Activated T-cell treated with anti-CD3 and anti-CD28 coated beads, Interleukin-2, amount 50 U/mL, for 72 hours (primary cell): ENCODE measurements at regions not wholly inside any gene's neighbourhood (a gene's known extent, or its start where the extent isn't known, plus 50 kb on each side); places are given as distances from the start of the nearest gene placed in this dataset.
"Not testable (repeated sequence)": the region's sequence is repeated elsewhere in the genome, so short reads cannot be mapped to it uniquely, and the experiment has no call there.

Experiments
- ATAC-seq, 2 donors: fragments of 150-1000 bp; cut with Tn5 transposase; replicated peaks in 1 of 2; 2 replicates each; pipeline ENCODE4 v1.10.0; 2021; ENCODE audit warnings: moderate library complexity in 2 of 2, mild to moderate bottlenecking in 1 of 2
- DNase-seq, 2 donors: peaks; one replicate each; pipeline ENCODE4 v3.0.0; 2021 to 2022; ENCODE audit warnings: mixed read lengths in 1 of 2
- H3K27ac Mint-ChIP-seq: one replicate; pipeline ENCODE4 v1.8.0; 2022; ENCODE audit warnings: mild to moderate bottlenecking, moderate library complexity, mixed read lengths
- H3K27me3 Mint-ChIP-seq: one replicate; pipeline ENCODE4 v1.8.0; 2022; ENCODE audit warnings: low read depth, mixed read lengths
- H3K36me3 Mint-ChIP-seq, 2 donors: one replicate each; pipeline ENCODE4 v1.8.0; 2022; ENCODE audit warnings: mixed read lengths in 2 of 2, mild to moderate bottlenecking in 1 of 2; ENCODE audit not compliant: insufficient read depth in 2 of 2
- H3K4me1 Mint-ChIP-seq: one replicate; pipeline ENCODE4 v1.8.0; 2022; ENCODE audit warnings: low read depth, mixed read lengths
- H3K4me3 Mint-ChIP-seq, 2 donors: one replicate each; pipeline ENCODE4 v1.8.0; 2022; ENCODE audit warnings: mild to moderate bottlenecking in 2 of 2, mixed read lengths in 2 of 2, moderate library complexity in 2 of 2
- H3K9me3 Mint-ChIP-seq, 2 donors: one replicate each; pipeline ENCODE4 v1.8.0; 2022; ENCODE audit warnings: mixed read lengths in 2 of 2

DNA sequence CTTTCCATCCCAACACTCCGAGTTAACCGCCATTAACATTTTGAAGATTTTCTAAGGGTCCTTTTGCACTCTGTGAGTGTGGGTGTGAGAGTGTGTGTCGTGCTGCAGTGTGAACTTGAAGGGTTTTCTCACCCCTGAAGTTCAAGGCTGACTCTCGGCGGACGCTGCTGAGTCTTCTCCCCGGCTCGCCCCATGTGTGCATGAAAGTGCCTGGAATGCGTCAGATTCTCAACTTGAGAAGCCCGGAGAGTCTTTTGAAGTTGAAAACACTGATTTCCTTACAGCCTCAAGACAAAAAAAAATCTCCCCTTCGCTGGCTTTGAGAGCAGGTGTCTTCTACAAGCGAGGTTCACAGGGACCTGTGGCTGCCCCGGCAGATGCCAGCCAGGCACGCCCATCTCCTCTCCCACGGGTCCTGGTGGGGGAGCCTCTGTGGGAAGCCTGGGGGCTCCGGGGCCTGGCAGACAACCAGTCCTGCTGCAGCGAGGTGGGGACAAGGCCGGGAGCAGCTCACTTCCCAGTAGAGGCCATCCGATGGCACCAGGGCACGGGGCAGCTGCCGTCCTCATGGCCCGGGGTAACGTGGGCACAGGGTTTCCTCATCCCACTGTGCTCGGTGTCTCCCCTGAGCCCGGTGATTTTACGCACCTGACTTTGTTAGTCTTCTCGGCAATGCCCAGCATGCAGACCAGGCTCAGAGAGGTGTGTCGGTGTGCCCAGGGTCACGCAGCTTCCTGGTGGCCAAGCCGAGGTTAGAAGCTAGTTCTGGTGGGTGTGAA, 128.4 kb downstream of the IGLL1 start:
- H3K27me3 Mint-ChIP-seq = peaks cover 16% of the 10 kb centered on the region
- peak; percentile 39 to 41 for ATAC-seq
- not testable (repeated sequence) for DNase-seq, H3K4me1 Mint-ChIP-seq, H3K36me3 Mint-ChIP-seq, H3K9me3 Mint-ChIP-seq, H3K4me3 Mint-ChIP-seq, H3K27ac Mint-ChIP-seq

DNA sequence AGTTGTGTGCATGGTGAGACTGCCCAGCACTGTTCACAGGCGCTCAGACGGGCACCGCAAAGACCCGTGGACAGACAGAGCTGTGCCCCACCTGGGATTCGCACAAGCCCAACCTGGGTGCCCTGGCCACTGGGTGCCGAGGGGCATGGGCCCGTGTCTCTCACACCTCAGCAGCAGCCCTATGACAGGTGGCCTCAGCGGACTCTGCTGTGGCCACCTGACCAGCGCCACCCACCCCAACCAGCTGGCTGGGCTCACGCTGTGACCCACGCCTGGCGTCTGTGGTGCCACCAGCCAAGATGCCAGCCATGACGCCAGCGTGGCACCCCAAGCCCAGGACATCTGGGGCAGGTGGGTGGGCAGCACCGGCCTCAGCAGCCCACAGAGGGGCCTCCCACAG, 129.3 kb downstream of the IGLL1 start:
- H3K9me3 Mint-ChIP-seq, H3K27me3 Mint-ChIP-seq, H3K4me1 Mint-ChIP-seq, H3K27ac Mint-ChIP-seq, H3K36me3 Mint-ChIP-seq, DNase-seq, H3K4me3 Mint-ChIP-seq, ATAC-seq: not testable (repeated sequence)

DNA sequence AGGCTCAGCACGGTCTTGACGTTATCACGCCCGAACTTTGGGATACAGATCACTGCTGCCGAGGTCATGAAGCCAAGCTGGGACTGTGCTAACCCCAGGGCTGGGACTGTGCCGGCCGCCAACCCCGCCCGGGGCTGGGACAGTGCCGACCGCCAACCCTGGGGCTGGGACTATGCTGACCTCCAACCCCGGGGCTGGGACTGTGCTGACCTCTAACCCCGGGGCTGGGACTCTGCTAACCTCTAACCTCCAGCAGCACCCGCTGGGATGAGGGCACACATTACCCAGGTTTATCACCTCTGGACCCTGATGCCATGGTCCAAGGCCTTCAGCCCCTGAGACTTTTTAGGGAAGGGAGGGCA, 129.7 kb downstream of the IGLL1 start:
- no peak overlapping the region for H3K4me3 Mint-ChIP-seq
- H3K4me1 Mint-ChIP-seq = no peaks in the 10 kb centered on the region

DNA sequence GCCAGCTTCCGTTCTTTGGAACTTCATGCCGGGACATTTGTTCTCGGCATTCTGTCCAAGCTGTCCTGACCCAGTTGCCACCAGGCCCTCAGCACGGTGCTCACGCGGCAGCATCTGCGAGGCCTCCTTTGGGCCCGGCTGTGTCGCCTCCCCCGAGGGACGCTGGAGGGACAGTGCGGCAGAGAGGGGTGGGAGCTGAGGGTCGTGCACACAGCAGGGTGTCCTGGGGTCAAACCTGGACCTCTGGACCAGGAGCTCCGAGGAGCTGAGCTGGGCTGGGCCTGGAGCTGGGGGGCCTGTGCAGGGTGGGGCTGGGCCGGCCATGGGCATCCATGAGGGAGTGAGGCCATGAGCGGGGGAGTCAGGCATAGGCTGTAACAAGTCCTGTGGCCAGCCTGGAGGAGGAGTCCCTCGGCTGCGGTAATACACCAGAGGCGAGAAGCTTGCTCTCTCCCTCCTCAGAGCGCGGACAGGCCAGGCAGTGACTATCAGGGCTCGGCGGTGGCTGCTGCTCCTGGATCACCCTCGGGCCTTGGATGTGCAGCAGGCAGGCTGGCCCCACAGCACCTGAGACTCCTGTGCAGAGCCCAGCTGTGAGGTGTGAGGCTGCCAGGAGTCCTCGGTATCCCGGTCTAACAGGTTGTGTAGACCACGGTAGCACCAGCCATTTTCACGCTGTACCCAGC, 130.2 kb downstream of the IGLL1 start:
- DNase-seq, H3K4me1 Mint-ChIP-seq, H3K27me3 Mint-ChIP-seq, H3K9me3 Mint-ChIP-seq, H3K36me3 Mint-ChIP-seq, ATAC-seq, H3K4me3 Mint-ChIP-seq, H3K27ac Mint-ChIP-seq: not testable (repeated sequence)

More for the DNA sequence above, 129.7 kb downstream of the IGLL1 start:
- peaks cover 6 to 8% of the 10 kb centered on the region in 2 donors for H3K9me3 Mint-ChIP-seq
- no peak overlapping the region for H3K27ac Mint-ChIP-seq
- H3K27me3 Mint-ChIP-seq = peaks cover 7% of the 10 kb centered on the region
- peaks cover 6 to 9% of the 10 kb centered on the region in 2 donors for H3K36me3 Mint-ChIP-seq
- no peak for ATAC-seq
- DNase-seq = no peak

DNA sequence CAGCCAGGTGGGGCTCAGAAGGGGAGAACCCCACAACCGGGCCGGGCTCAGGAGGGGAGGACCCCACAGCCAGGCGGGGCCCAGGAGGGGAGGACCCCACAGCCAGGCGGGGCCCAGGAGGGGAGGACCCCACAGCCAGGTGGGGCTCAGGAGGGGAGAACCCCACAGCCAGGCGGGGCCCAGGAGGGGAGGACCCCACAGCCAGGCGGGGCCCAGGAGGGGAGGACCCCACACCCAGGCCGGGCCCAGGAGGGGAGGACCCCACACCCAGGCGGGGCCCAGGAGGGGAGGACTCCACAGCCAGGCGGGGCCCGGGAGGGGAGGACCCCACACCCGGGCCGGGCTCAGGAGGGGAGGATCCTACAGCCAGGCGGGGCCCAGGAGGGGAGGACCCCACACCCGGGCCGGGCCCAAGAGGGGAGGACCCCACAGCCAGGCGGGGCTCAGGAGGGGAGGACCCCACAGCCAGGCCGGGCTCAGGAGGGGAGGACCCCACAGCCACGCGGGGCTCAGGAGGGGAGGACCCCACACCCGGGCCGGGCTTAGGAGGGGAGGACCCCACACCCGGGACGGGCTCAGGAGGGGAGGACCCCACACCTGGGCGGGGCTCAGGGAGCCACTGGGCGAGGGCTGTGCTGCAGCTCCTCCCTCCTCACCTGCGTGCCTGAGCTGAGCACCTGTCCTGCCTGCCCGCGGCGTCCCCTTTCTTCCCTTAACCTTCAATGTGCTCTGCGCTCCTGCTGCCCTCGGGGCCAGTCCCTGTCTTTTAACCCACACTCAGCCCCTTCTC, 131.4 kb downstream of the IGLL1 start:
- H3K27me3 Mint-ChIP-seq, H3K9me3 Mint-ChIP-seq, H3K27ac Mint-ChIP-seq, H3K36me3 Mint-ChIP-seq, DNase-seq, ATAC-seq, H3K4me1 Mint-ChIP-seq, H3K4me3 Mint-ChIP-seq: not testable (repeated sequence)

DNA sequence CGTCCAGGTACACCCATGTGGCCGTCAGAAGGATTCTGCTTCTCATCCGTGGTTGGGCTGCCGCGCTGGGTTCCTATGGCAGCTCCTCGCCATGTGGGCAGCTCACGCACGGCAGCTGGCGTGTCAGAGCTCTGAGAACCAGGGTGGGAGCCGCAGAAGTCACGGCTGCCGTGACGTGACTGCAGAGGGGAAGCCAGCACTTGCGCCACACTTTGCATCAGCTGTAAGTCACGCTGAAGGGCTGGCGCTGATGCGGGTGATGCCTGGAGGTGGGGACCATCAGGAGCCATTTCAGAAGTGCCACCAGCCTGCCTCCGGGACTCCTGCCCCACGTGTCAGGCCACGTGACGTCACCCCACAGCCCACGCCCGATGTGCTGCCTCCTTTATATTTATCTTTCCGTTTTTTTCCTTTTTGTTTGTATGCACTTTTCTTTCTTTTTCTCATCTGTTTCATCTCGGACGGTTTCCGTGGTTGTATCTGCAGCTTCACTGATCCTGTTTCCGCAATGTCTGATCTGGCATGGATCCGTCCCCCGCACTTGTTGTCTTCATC, 133.2 kb downstream of the IGLL1 start:
- no peak overlapping the region for H3K27ac Mint-ChIP-seq
- no peaks in the 10 kb centered on the region for H3K4me1 Mint-ChIP-seq
- ATAC-seq = no peak
- peaks cover 6 to 9% of the 10 kb centered on the region in 2 donors for H3K36me3 Mint-ChIP-seq
- H3K4me3 Mint-ChIP-seq = no peak overlapping the region
- no peak for DNase-seq
- peaks cover 4% of the 10 kb centered on the region for H3K27me3 Mint-ChIP-seq
- H3K9me3 Mint-ChIP-seq = peaks cover 6 to 8% of the 10 kb centered on the region in 2 donors

DNA sequence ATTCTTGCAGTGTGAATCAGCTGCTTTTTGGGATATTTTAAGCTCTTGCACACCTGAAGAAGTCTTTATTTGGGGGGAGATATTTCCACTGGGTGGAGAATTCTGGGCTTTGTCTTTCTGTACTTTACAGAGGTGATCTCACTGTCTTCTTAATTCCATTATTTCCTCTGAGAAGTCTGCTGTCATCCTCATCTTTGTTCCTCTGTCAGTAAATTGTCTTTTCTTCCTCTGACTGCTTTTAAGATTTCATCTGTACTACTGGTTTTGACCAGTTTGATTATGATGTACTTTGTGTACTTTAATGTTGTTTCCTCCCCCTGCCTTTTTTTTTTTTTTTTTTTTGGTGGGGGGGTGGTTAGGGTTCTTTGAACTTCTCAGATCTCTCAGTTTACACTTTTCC, 133.9 kb downstream of the IGLL1 start:
- not testable (repeated sequence) for H3K9me3 Mint-ChIP-seq, DNase-seq, H3K4me3 Mint-ChIP-seq, H3K36me3 Mint-ChIP-seq, H3K27ac Mint-ChIP-seq, ATAC-seq, H3K4me1 Mint-ChIP-seq, H3K27me3 Mint-ChIP-seq

DNA sequence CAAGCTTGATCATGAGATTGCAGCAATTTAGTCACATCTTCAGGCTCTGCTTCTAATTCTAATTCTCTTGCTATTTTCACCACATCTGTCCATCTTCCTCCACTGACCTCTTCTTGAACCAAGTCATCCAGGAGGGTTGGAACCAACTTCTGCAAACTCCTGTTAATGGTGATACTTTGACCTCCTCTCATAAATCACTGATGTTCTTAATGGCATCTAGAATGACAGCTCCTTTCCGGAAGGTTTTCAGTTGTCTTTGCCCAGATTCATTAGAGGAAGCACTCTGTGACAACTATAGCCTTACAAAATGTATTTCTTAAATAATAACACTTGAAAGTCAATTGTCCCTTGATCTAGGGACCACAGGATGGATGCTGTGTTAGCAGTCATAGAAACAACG, 136.2 kb downstream of the IGLL1 start:
- H3K27ac Mint-ChIP-seq, H3K27me3 Mint-ChIP-seq, DNase-seq, ATAC-seq, H3K9me3 Mint-ChIP-seq, H3K4me1 Mint-ChIP-seq, H3K4me3 Mint-ChIP-seq, H3K36me3 Mint-ChIP-seq: not testable (repeated sequence)

DNA sequence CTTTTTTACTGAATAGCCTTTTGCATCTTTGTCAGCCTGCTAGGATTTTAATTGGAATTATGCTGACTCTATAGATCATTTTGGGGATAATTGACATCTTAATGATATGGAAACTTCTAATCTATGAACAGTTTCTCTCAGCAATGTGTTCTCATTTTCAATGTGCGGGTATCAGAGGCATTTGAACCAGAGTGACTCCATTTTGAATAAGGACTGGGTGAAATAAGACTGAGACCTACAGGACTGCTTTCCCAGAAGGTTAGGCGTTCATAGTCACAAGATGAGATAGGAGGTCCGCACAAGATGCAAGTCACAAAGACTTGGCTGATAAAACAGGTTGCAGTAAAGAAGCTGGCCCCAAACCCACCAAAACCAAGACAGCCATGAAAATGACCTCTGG, 140.5 kb downstream of the IGLL1 start:
- H3K4me1 Mint-ChIP-seq, ATAC-seq, H3K9me3 Mint-ChIP-seq, H3K36me3 Mint-ChIP-seq, H3K27me3 Mint-ChIP-seq, DNase-seq, H3K4me3 Mint-ChIP-seq, H3K27ac Mint-ChIP-seq: not testable (repeated sequence)

DNA sequence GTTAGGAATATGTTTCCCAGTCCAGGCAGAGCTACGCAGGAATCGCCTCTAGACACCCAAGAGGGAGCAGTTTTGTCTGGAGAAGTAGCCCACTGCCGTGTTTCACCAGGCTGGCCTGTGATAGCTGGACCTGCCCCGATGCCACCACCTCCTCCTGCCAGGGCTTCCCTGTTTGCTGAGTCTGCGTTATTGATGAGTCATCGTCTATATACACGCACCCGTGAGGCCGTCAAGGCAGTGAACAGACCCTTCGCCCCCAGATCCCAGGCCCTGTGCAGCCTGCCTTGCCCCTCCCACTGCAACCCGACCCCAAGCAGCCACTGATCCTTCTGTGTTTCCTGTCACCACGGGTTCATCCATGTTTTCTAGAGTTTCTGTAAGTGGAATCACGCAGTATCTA, 141.9 kb downstream of the IGLL1 start:
- Mint-ChIP-seq H3K27ac (no peak overlapping the region), H3K4me1 (no peaks in the 10 kb centered on the region), H3K27me3 (peaks cover 4% of the 10 kb centered on the region), H3K9me3 (no peaks in the 10 kb centered on the region), H3K36me3 (no peaks in the 10 kb centered on the region), H3K4me3 (no peak overlapping the region)
- DNase-seq (no peak), ATAC-seq (no peak)

DNA sequence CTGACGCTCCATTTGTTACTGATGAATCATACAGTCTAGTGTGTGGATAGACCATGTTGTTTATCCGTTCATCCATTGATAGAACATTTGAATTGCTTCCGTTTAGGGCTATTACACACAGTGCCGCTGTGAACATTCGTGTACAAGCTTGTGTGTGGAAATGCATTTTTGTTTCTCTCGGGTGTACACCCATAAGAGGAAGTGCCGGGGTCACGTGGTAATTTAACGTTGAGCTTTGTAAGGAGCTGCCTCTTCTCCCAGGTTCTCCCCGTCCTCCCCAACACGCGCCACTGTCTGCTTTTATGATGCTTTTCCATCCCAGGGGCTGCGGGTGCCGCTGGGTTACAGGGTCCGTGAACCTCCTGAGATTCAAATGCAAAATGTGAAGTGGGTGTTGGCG, 142.3 kb downstream of the IGLL1 start:
- DNase-seq = no peak
- no peak overlapping the region for H3K4me3 Mint-ChIP-seq
- no peak overlapping the region for H3K27ac Mint-ChIP-seq
- peaks cover 4% of the 10 kb centered on the region for H3K27me3 Mint-ChIP-seq
- no peaks in the 10 kb centered on the region for H3K36me3 Mint-ChIP-seq
- H3K4me1 Mint-ChIP-seq = no peaks in the 10 kb centered on the region
- ATAC-seq = no peak
- no peaks in the 10 kb centered on the region for H3K9me3 Mint-ChIP-seq

DNA sequence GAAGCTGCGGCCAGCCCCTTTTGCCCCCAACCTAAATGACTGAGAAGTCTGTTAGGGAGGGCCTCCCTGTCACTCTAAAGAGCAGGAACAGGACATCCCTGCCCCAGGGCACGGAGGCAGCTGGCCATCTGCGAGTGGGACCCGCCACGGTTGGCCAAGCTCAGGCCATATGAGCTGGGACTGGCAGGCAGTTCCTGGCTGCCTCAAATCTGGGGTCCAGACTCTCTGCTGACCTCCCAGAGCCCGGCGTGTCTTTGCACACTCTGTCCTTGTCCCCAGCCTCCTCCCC, 143.0 kb downstream of the IGLL1 start:
- H3K4me1 Mint-ChIP-seq, H3K27me3 Mint-ChIP-seq, DNase-seq, ATAC-seq, H3K27ac Mint-ChIP-seq, H3K4me3 Mint-ChIP-seq, H3K36me3 Mint-ChIP-seq, H3K9me3 Mint-ChIP-seq: not testable (repeated sequence)

DNA sequence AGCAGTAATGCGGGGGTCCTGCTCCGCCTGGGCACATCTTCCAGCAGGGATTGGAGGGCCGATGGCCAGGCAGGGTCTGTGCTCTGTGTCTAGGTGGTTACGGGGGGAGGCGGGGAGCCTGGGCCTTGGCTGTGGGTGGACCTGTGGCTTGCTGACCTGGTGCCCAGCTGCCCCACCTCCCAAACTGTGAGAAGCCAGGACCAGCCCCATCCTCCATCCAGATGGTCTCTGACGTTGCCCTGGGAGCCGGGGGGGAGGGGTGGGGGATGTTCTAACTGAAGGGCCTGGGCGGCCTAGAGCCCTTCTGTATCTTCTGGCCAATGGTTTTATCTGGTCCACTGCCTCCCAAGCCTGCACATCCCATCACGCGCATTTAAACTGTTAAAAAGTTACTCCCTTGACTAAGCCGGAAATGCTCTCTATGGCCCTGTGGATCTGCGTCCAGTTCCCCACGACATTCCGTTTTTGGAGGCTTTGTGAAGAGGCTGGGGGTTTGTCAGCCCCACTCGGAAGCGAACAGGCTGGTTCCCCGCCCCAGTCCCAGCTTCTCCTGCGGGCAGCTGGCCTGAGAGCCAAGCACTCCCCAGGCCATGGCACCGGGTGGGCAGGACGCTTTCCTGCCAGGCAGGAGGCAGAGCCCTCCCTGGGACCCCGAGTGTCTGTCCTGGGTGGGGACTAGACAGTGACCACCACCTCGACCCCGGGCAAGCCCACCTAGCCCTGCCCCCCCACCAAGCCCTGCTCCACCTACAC, 143.6 kb downstream of the IGLL1 start:
- H3K9me3 Mint-ChIP-seq, H3K27me3 Mint-ChIP-seq, H3K4me3 Mint-ChIP-seq, DNase-seq, H3K27ac Mint-ChIP-seq, ATAC-seq, H3K4me1 Mint-ChIP-seq, H3K36me3 Mint-ChIP-seq: not testable (repeated sequence)
